WI38 (cell line): ENCODE measurements at regions not wholly inside any gene's neighbourhood (a gene's known extent, or its start where the extent isn't known, plus 50 kb on each side); places are given as distances from the start of the nearest gene placed in this dataset.

Experiments used
- H3K4me3 ChIP-seq: 2 replicates; pipeline ENCODE4 v1.5.1; 2011; ENCODE audit warnings: low read depth, mild to moderate bottlenecking, control low read depth, low read length
- CTCF ChIP-seq: IDR thresholded peaks from 2 replicates; pipeline ENCODE4 v1.5.1; 2012; ENCODE audit warnings: low read depth, mild to moderate bottlenecking, control low read depth, low read length

- TF ChIP-seq CTCF: no peak
- no peak overlapping the region for H3K4me3 ChIP-seq
These were observed 121.1 kb upstream of the SYT6 start for GRCh38 chr1:114274621-114275317.

- H3K4me3 ChIP-seq: no peak overlapping the region
- no peak for TF ChIP-seq CTCF
These were observed 118.9 kb upstream of the SYT6 start for GRCh38 chr1:114272593-114272992.

- TF ChIP-seq CTCF: no peak
- H3K4me3 ChIP-seq: no peak overlapping the region
These were observed 117.0 kb upstream of the SYT6 start for GRCh38 chr1:114270718-114271117.

GRCh38 chr1:114270282-114270681, 116.6 kb upstream of the SYT6 start:
- no peak overlapping the region for H3K4me3 ChIP-seq
- TF ChIP-seq CTCF: no peak

- no peak overlapping the region for H3K4me3 ChIP-seq
- no peak for TF ChIP-seq CTCF
These were observed 115.9 kb upstream of the SYT6 start for GRCh38 chr1:114269539-114269938.

GRCh38 chr1:114263343-114263742, 109.7 kb upstream of the SYT6 start:
- no peak overlapping the region for H3K4me3 ChIP-seq
- no peak for TF ChIP-seq CTCF

GRCh38 chr1:114262337-114262736, 108.7 kb upstream of the SYT6 start:
- TF ChIP-seq CTCF: no peak
- no peak overlapping the region for H3K4me3 ChIP-seq
